Stomach (tissue), 8 donors: ENCODE measurements at regions not wholly inside any gene's neighbourhood (a gene's known extent, or its start where the extent isn't known, plus 50 kb on each side); places are given as distances from the start of the nearest gene placed in this dataset.

Source experiments
- DNase-seq, 2 donors: peaks; one replicate each; pipeline versions ENCODE4 v3.0.0 to v3.0.0-alpha.2; 2013 to 2019
- H3K27ac ChIP-seq, 5 donors: fragments of 200-600 bp in 4 of 5; sonication (generic) in 4 of 5; one replicate each; pipeline ENCODE4 v1.5.1; 2013 to 2019; ENCODE audit warnings: mild to moderate bottlenecking in 1 of 5, moderate library complexity in 1 of 5
- H3K27me3 ChIP-seq, 3 donors: fragments of 200-600 bp; sonication (generic); one replicate each; pipeline ENCODE4 v1.5.1; 2017 to 2019; ENCODE audit warnings: mixed run types in 1 of 3
- H3K36me3 ChIP-seq, 4 donors: fragments of 200-600 bp; sonication (generic); 1 replicate in 3 of 4; 2 replicates in 1 of 4; pipeline ENCODE4 v1.5.1; 2016 to 2019
- H3K4me1 ChIP-seq, 4 donors: fragments of 200-600 bp; sonication (generic); one replicate each; pipeline ENCODE4 v1.5.1; 2016 to 2019
- H3K4me3 ChIP-seq, 4 donors: fragments of 200-600 bp; sonication (generic) in 3 of 4; one replicate each; pipeline ENCODE4 v1.5.1; 2016 to 2019; ENCODE audit warnings: mild to moderate bottlenecking in 1 of 4
- H3K9me3 ChIP-seq, 4 donors: fragments of 200-600 bp; sonication (generic); one replicate each; pipeline ENCODE4 v1.5.1; 2016 to 2019
- CTCF ChIP-seq, 7 experiments: fragments of 450-650 bp in 4 of 7; fragments of 200-600 bp in 3 of 7; sonication (generic) in 3 of 7; IDR thresholded peaks; one replicate each; pipeline ENCODE4 v1.5.1; 2016 to 2019; ENCODE audit warnings: antibody characterized with exemption in 7 of 7, control low read depth in 2 of 7, mild to moderate bottlenecking in 1 of 7
- EP300 ChIP-seq: sonication (generic); formaldehyde crosslinking; IDR thresholded peaks from one replicate; pipeline ENCODE4 v1.6.1; 2017; ENCODE audit warnings: antibody characterized with exemption
- POLR2A ChIP-seq, 4 donors: fragments of 450-650 bp; IDR thresholded peaks; one replicate each; pipeline ENCODE4 v1.6.1; 2016; ENCODE audit warnings: antibody characterized with exemption in 4 of 4, control low read depth in 2 of 4, mild to moderate bottlenecking in 1 of 4, moderate library complexity in 1 of 4
- POLR2AphosphoS5 ChIP-seq, 3 donors: sonication (generic); formaldehyde crosslinking; IDR thresholded peaks; one replicate each; pipeline ENCODE4 v1.6.1; 2016; ENCODE audit warnings: antibody characterized with exemption in 3 of 3
- WGBS, 5 donors: extraction: QIAGEN DNeasy Blood & Tissue Kit in 3 of 5; methylation state at CpG; one replicate each; pipeline versions ENCODE4 v1.1.5 to v1.1.7; 2013 to 2018; 5-methylcytosine and 5-hydroxymethylcytosine counted together
- intact Hi-C: fragments of 100-400 bp; cut with DNase I; formaldehyde crosslinking; loops from one replicate; pipeline ENCODE4 v1.15.1; 2023; ENCODE audit warnings: low total_unique reads
- donor health status: healthy with polysubstance abuse.
- donor health status: Bipolar disorder and iron deficiency.
- donor health status: healthy.

- no peaks in the 10 kb centered on the region for H3K9me3 ChIP-seq
- no peak overlapping the region for H3K4me3 ChIP-seq
- peak in 2 of 3 donors; percentile 28 to 29 for TF ChIP-seq POLR2AphosphoS5 (IDR thresholded peaks at IDR 0.05)
- TF ChIP-seq CTCF (IDR thresholded peaks at IDR 0.05), result no peak
- TF ChIP-seq EP300, result no peak
- TF ChIP-seq POLR2A (IDR thresholded peaks at IDR 0.05), result no peak
- H3K36me3 ChIP-seq, result no peaks in the 10 kb centered on the region
- peaks cover 0 to 14% (median 8%) of the 10 kb centered on the region in 4 donors for H3K4me1 ChIP-seq
- H3K27ac ChIP-seq, result peak overlapping the region; percentile 42 to 77 (median 69)
- H3K27me3 ChIP-seq, result no peaks in the 10 kb centered on the region
- intact Hi-C loops, result no loop called here
- peak in 1 of 2 donors; percentile 36 for DNase-seq
- 26 to 47% (median 31%) methylated on average over 4 of the region's 4 CpGs for WGBS, 5 donors
Measured at GRCh38 chr16:52256310-52257078, 290.4 kb downstream of the TOX3 start.

- TF ChIP-seq POLR2A (IDR thresholded peaks at IDR 0.05) (no peak), CTCF (IDR thresholded peaks at IDR 0.05) (no peak), POLR2AphosphoS5 (IDR thresholded peaks at IDR 0.05) (no peak), EP300 (no peak)
- Histone ChIP-seq H3K9me3 (no peaks in the 10 kb centered on the region), H3K4me1 (peaks cover 0 to 16% (median 8%) of the 10 kb centered on the region in 4 donors), H3K4me3 (no peak overlapping the region), H3K27me3 (no peaks in the 10 kb centered on the region), H3K27ac (no peak overlapping the region), H3K36me3 (no peaks in the 10 kb centered on the region)
- 49 to 63% (median 58%) methylated on average over 3 of the region's 3 CpGs for WGBS, 5 donors
- DNase-seq, result no peak
- intact Hi-C loops, result no loop called here
Measured at GRCh38 chr16:52254746-52255145, 292.2 kb downstream of the TOX3 start.

- peaks cover 0 to 9% (median 8%) of the 10 kb centered on the region in 4 donors for H3K9me3 ChIP-seq
- WGBS, 5 donors, result 55 to 87% (median 75%) methylated on average over 2 of the region's 2 CpGs
- H3K4me3 ChIP-seq, result no peak overlapping the region
- H3K27ac ChIP-seq, result no peak overlapping the region
- no peaks in the 10 kb centered on the region for H3K27me3 ChIP-seq
- H3K4me1 ChIP-seq, result peaks cover 0 to 16% (median 8%) of the 10 kb centered on the region in 4 donors
- DNase-seq, result no peak
- TF ChIP-seq CTCF (IDR thresholded peaks at IDR 0.05) (no peak), EP300 (no peak), POLR2A (IDR thresholded peaks at IDR 0.05) (no peak), POLR2AphosphoS5 (IDR thresholded peaks at IDR 0.05) (no peak)
- intact Hi-C loops, result no loop called here
- no peaks in the 10 kb centered on the region for H3K36me3 ChIP-seq
Measured at GRCh38 chr16:52252680-52253079, 294.3 kb downstream of the TOX3 start.

GRCh38 chr16:52251495-52251894 is 295.4 kb downstream of the TOX3 start:
- Histone ChIP-seq H3K4me3 (no peak overlapping the region), H3K27me3 (no peaks in the 10 kb centered on the region), H3K36me3 (no peaks in the 10 kb centered on the region), H3K9me3 (peaks cover 0 to 21% (median 15%) of the 10 kb centered on the region in 4 donors), H3K27ac (no peak overlapping the region), H3K4me1 (peaks cover 0 to 16% (median 4%) of the 10 kb centered on the region in 4 donors)
- intact Hi-C loops, result no loop called here
- TF ChIP-seq POLR2AphosphoS5 (IDR thresholded peaks at IDR 0.05), result no peak
- TF ChIP-seq EP300, result no peak
- no peak for TF ChIP-seq POLR2A (IDR thresholded peaks at IDR 0.05)
- TF ChIP-seq CTCF (IDR thresholded peaks at IDR 0.05), result no peak
- DNase-seq, result no peak
- 40 to 59% (median 51%) methylated on average over 4 of the region's 4 CpGs for WGBS, 5 donors
